ENCODE measurements at regions not wholly inside any gene's neighbourhood (a gene's known extent, or its start where the extent isn't known, plus 50 kb on each side); places are given as distances from the start of the nearest gene placed in this dataset.

DNA sequence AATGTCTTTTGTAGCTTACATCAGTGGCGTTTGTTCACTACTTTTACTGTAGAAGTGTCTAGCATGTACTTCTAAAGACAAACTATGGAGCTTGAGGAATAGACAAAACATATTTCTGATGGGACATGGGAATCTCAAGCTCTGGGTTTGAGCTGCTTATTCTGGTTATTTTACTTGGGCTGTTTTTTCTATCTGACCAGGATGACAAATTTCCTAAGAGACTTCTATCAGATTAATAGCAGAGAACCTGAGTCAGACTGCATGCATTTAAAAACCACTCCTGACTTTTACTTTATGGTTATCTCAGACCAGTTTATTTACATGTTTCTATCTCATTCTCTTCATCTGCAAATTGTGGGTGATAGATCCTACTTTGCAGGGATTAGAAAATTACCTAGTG lies 1282.3 kb upstream of the GJE1 start:
- TF ChIP-seq, protein P1, sequence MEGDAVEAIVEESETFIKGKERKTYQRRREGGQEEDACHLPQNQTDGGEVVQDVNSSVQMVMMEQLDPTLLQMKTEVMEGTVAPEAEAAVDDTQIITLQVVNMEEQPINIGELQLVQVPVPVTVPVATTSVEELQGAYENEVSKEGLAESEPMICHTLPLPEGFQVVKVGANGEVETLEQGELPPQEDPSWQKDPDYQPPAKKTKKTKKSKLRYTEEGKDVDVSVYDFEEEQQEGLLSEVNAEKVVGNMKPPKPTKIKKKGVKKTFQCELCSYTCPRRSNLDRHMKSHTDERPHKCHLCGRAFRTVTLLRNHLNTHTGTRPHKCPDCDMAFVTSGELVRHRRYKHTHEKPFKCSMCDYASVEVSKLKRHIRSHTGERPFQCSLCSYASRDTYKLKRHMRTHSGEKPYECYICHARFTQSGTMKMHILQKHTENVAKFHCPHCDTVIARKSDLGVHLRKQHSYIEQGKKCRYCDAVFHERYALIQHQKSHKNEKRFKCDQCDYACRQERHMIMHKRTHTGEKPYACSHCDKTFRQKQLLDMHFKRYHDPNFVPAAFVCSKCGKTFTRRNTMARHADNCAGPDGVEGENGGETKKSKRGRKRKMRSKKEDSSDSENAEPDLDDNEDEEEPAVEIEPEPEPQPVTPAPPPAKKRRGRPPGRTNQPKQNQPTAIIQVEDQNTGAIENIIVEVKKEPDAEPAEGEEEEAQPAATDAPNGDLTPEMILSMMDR (IDR thresholded peaks at IDR 0.05) = no peak
- TF ChIP-seq POLR2A (IDR thresholded peaks at IDR 0.05) = no peak

All from Peyer's patch (tissue), 4 donors.